CD1c-positive myeloid dendritic cell (primary cell): ENCODE measurements at regions not wholly inside any gene's neighbourhood (a gene's known extent, or its start where the extent isn't known, plus 50 kb on each side); places are given as distances from the start of the nearest gene placed in this dataset.
"Not testable (repeated sequence)": the region's sequence is repeated elsewhere in the genome, so short reads cannot be mapped to it uniquely, and the experiment has no call there.

Experiments
- DNase-seq: peaks from one replicate; pipeline ENCODE4 v3.0.0-alpha.2; 2016; ENCODE audit errors: extremely low spot score

DNA sequence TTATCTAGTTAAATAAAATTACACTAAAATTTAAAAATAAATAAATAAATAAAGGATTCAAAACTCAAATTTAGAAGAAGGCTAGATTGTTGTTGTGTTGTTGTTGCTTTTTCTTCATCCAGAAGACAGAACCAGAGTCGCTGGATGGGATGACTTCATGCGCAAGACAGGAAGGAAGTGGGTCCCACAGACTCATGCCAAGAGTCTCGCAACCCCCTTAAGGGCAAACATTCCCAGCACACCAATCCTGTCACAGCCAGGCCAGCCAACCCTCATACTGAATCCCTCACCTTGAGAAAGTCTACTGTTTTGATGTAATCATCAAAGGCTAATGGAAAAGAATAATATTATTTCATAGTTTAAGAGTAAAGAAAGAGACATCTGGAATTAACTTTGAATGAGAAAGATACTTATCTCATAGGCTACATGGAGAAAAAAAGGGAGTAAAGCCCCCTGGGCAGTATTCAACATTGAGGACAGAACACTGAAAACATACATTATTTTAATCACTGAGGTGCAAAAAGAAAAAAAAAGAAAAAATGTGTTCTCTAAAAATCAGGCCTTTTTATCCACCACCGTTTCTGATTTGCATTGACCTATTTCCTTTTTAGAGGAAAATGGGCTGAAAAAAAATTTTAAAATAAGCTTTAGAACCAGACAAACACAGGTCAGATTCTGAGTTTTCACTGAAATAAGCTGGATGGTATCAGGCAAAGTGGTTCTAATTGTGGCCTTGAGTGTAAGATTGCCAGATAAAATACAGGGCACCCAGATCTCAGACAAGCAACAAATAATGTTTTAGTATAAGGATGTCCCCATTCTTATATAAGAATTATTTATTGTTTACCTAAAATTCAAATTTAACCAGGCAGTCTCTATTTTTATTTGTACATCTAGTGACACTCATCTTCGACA, 826.5 kb downstream of the TNS3 start:
- DNase-seq: no peak

DNA sequence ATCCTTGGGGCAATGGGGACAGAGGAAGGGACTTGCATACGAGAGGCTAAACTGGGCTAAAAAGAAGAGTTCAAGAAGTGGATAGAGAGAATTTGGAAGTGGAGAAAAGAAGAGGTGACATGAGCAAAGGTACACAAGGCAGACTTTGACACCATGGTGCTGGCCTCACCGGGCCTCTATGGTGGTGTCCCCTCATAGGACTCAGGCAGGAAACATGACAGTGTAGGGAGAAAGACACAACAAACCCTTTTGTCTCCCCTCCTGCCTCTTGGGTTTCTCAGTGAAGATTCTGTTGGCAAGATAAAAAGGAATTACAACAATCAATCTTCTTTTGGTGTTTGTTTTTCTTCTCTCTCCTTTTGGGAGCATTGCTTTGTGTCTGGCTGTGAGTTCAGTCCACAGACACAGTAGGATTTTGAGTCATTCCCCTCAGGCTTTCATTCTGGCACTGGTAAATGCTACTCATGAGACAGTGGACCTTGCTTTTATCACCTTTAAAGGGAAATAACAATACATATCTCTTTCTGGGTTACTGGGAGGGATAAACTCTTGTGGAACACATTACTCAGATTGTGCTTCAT, 827.7 kb downstream of the TNS3 start:
- no peak for DNase-seq

DNA sequence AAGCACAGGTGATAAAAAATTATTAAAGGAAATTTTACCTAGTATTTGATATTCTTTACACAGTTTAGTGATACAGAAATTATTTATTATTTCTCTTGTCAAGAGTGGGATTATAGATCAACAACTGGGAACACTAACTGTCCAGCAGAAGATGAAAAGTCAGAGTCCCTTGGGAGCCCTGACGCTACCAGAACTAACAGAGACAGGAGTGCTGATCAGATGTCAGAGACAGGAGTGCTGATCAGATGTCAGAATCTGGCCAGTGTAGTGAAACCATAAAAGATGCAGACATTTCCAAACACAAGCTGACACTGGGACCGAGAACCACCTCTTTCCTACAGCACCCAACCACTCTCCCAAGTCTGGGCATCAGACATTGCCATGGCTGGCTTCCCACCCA, 828.2 kb downstream of the TNS3 start:
- no peak for DNase-seq

- no peak for DNase-seq
Measured at GRCh38 chr7:46752881-46753366, 829.0 kb downstream of the TNS3 start.

DNA sequence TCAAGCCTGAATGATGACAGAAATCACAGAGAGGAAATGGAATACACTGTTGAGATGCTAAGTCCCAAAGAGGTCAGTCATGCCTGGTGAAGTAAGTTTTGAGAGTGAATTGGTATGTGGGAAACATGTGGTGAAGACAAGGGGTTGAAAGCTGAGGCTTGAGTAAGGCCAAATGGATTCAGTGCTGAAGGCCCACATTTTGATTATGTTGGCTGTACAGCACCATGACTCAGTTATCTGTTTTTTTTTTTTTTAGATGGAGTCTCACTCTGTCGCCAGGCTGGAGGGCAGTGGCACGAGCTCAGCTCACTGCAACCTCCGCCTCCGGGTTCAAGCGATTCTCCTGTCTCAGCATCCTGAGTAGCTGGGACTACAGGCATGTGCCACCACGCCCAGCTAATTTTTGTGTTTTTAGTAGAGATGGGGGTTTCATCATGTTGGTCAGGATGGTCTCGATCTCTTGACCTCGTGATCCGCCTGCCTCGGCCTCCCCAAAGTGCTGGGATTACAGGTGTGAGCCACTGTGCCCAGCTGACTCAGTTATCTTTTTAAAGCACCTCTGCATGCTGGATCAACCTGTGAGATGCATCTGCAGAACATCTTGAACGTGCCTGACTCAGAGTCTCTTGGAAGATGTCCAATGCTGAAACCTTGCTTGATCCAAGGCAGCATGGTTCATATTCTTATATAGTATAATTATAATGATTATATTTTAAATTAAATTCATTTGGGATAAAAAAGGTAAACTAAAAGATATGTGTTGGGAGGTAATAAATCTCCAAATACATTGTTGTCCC, 829.8 kb downstream of the TNS3 start:
- not testable (repeated sequence) for DNase-seq

- DNase-seq: no peak
Measured at GRCh38 chr7:46751471-46751870, 830.4 kb upstream of the IGFBP3 start.

DNA sequence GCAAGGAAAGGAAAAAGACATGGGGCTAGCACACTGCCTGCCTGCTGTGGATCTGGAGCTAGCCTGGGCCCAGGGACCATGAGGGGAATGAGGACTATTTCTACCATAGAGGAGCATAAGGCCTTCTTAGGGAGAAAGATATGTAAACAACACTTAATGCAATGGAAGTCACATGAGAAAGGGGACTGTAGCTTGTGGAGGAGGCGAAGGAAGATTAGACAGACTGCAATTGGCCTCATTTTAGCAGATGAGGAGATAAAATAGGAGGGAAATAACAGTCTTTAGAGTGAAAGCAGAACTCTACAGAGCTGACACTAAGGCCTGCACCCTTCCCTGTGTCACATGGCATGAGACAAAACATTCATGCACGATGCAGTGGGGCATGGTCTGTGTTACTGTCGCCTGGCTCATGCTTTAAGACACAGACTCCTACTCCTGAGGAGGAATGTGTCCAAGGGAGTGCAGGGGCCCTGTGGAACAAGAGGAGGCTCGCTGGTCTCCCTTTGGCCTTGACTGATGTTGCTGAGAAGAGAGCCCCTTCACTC, 829.3 kb upstream of the IGFBP3 start:
- no peak for DNase-seq

- DNase-seq: no peak
Measured at GRCh38 chr7:46747869-46748576, 827.0 kb upstream of the IGFBP3 start.

DNA sequence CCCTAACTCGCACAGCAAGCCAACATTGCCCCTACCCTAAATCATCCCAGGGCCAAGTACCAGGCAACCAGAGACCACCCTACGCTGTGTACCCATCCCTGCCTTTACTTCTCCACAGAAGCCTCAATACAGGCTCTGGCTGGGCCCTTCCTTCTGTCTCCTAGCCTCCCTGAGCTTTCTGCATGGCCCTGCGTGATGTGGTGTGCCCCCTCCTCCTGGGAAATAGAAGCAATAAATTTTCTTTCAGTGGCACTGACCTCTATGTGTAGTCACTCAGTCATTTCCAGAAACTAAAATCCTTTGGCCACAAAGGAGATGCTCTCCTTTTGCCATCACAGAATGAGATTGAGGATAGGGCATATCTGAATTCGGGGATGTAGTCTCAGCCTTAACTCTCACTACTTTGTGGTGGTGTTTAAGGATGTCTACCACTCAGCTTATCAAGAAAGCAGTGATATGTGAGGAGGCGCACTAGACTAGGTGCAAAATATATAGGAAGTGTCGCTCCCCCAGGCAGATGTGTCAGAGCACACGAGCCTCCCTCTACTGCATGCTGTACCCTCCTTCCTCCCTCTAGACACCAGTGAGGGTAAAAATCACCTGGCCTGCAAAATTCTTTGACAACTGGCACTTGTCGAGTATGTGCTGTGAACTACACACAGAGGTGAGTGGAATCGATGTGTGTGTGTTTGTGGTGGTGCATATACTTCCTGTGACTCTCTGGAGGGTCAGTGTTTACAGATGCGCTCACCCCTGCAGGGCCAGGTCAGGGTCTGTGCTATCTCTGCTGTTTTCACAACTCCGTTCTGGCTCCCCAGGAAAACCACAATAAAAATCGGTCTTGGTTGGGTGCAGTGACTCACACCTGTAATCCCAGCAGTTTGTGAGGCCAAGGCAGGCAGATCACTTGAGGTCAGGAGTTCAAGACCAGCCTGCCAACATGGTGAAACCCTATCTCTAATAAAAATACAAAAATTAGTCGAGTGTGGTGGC, 825.9 kb upstream of the IGFBP3 start:
- no peak for DNase-seq

DNA sequence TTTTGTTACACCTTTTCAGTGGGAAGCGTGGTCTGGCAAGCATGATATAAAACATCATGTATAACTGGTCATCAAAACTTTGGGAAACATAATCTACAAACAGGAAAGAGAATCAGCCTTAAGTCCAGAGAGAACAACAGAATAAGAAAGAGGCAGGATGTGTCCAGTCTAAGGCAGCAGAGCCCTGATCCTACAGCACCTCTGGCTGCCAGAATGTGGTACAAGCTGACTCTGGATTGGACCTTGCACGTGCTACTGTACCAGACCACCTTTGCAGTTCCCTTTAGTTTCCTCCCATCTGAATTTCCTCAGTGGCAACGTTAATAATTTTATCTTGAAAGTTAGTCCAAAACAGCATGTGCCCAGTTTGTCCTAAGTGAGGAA, 824.6 kb upstream of the IGFBP3 start:
- no peak for DNase-seq

DNA sequence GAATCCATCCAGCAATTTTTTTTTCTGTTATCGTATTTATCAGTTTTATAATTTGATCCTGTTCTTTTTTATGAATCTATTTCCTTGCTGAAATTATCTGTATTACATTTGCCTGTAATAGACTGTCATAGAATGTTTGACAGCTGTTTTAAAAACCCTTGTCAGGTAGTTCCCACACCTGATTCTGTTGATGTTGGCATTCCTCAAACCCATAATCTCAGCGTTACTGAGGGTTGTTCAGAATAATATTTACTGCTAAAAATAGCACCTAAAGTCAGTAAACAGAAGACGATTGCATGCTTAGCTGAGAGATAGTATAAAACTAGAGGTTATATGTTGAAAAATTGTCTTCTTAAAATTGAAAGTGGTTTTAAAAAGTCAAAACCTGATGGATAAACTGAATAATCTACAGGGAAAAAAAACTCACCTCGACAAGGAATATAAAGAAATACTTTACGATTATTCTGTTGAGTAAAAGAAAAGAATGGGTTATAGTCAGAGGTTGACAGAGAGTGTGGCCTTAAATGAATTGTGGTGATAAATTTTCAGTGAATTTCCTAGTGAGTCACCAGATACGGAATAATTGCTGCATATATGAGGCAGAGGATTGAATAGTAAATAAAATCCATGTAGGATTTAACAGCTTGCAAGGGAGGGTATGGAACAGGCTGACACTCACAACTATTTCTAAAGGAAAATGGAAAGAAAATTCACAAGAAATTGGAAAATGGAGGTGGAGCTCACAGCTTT, 824.1 kb upstream of the IGFBP3 start:
- DNase-seq: no peak

DNA sequence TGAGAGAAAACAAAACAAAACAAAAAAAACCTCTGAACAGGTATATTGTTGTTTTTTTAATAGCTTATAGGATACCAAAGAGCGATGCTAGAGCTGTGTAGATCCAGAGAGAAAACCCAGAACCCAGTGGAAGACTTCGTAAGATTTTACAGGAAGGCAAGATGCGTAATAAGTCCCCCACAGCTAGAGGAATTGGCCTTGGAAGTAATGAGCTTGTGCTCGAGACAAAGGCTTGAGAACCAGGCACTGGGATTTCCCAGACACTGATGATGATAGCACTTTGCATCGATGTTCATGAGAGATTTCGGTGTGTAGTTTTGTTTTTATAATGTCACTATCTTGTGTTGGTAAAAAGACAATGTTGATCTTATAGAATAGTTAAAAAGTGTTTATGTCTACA, 821.5 kb upstream of the IGFBP3 start:
- DNase-seq: no peak

GRCh38 chr7:46741938-46742540, 821.0 kb upstream of the IGFBP3 start:
- no peak for DNase-seq

DNA sequence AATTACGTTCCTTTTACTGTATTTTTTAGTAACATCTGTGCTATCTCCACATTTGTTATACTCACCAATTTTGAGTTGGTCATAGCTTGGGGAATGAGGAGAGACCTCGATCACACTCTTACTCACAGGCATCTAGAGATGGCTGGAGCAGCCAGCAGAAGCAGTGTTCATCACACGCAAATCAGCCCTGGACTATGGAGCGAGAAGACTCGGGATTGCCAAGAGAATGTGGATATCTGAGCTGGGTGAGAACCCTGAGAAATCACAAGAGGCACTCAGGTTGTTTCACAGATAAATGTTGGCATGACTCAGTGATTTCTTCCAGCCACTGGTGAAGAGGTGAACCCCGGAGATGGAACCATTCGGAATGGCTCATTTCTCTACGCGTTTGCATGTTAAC, 820.1 kb upstream of the IGFBP3 start:
- DNase-seq: no peak

DNA sequence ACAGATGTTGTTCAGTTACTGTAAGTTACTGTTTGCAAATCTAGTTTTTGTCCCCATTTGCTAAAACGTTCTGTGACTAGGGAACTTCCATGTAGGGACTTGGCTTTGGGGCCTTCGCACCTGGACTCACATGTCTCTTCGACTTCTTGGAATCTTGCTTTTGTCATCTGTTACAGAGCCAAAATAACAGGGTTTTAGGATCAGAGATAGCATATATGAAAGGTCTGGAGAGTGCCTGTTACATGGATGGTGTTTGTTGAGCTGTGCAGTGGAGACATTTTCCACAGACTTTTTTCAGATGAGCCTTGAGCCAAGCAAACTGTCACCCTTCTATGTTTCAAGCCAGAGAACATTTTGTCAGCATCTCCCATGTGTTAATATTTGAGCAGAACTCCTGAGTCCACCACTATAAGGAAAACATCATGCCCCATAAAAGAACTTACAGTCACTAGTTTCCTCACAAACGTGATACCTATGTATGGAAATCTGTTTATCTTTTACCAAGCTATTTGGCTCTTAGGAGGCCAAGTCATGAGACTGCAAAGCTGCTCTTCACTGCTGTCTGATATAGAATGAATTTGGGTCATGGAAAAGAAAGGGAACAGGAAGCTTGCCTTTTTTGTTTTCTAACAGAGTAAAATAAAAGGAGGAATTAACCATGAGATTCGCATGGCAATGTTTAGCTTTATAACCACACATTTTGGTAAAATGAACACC, 818.6 kb upstream of the IGFBP3 start:
- no peak for DNase-seq

GRCh38 chr7:46738796-46739195, 817.7 kb upstream of the IGFBP3 start:
- no peak for DNase-seq

GRCh38 chr7:46738165-46738564, 817.1 kb upstream of the IGFBP3 start:
- no peak for DNase-seq

- no peak for DNase-seq
Measured at GRCh38 chr7:46725838-46726237, 804.8 kb upstream of the IGFBP3 start.

DNA sequence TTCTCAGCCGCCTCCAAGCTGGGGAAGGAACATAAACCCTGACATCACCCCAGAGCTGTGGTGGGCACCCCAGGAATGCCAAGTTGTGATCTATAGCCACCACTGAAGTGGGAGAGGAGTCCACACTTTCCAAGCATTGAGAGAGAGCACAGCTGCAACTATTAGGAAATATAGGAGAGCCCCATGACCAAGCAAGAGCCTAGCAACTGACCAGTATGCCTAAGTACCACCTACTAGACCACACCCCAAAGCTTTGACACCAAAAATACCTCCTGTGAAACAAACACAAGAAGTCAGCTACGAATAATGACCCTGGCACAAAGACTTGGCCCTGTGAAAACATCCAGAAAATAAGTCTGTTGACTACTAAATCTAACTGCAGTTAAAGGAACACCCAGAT, 804.1 kb upstream of the IGFBP3 start:
- DNase-seq: no peak
